ENCODE measurements at regions not wholly inside any gene's neighbourhood (a gene's known extent, or its start where the extent isn't known, plus 50 kb on each side); places are given as distances from the start of the nearest gene placed in this dataset.

- Histone ChIP-seq H3K4me2 (no peak overlapping the region), H3F3A (replicated peaks; ENCODE audit: insufficient read depth) (no peaks in the 10 kb centered on the region), H3K79me2 (ENCODE audit: insufficient read depth) (no peaks in the 10 kb centered on the region), H3K9ac (no peak overlapping the region), H4K20me1 (ENCODE audit: insufficient read depth) (no peaks in the 10 kb centered on the region), H3K4me1 (ENCODE audit: control insufficient read depth in 1 of 2, insufficient read depth in 2 of 2, low read depth in 1 of 2, low read length in 1 of 2) (no peaks in the 10 kb centered on the region), H3K9me2 (no peaks in the 10 kb centered on the region), H3K4me3 (ENCODE audit: low read depth in 2 of 2, low read length in 1 of 2) (no peak overlapping the region), H2AFZ (ENCODE audit: low read depth) (no peak overlapping the region), H3K27me3 (ENCODE audit: insufficient read depth) (no peaks in the 10 kb centered on the region), H3K27ac (ENCODE audit: low read depth in 2 of 2, low read length in 1 of 2) (no peak overlapping the region), H3K36me3 (replicated peaks in 1 of 2; ENCODE audit: control insufficient read depth in 1 of 2, insufficient read depth in 2 of 2, low read length in 1 of 2) (no peaks in the 10 kb centered on the region), H3K9me3 (no peaks in the 10 kb centered on the region)
- TF ChIP-seq USF1 (IDR thresholded peaks at IDR 0.05; ENCODE audit: borderline replicate concordance, low read depth), result no peak
- TF ChIP-seq RXRA (IDR thresholded peaks at IDR 0.05; ENCODE audit: borderline replicate concordance, low read depth), result no peak
- no peak for TF ChIP-seq JUND (IDR thresholded peaks at IDR 0.05)
- no peak for TF ChIP-seq RFX5 (IDR thresholded peaks at IDR 0.05; ENCODE audit: low read length)
- TF ChIP-seq MAX (IDR thresholded peaks at IDR 0.05; ENCODE audit: low read depth), result no peak
- no peak for TF ChIP-seq NRF1 (IDR thresholded peaks at IDR 0.05; ENCODE audit: low read depth, low read length)
- no peak for TF ChIP-seq FOSL2 (IDR thresholded peaks at IDR 0.05; ENCODE audit: borderline replicate concordance, low read depth)
- no peak for TF ChIP-seq ZBTB33 (IDR thresholded peaks at IDR 0.05; ENCODE audit: borderline replicate concordance, low read depth)
- TF ChIP-seq PBX3 (IDR thresholded peaks at IDR 0.05), result no peak
- no peak for TF ChIP-seq RCOR1 (IDR thresholded peaks at IDR 0.05; ENCODE audit: low read length)
- TF ChIP-seq MEF2A (IDR thresholded peaks at IDR 0.05; ENCODE audit: borderline replicate concordance, low read depth), result no peak
- no peak for TF ChIP-seq NFIC (IDR thresholded peaks at IDR 0.05; ENCODE audit: borderline replicate concordance)
- no peak for TF ChIP-seq RAD21 (IDR thresholded peaks at IDR 0.05; ENCODE audit: low read length)
- TF ChIP-seq POLR2AphosphoS5 (IDR thresholded peaks at IDR 0.05; ENCODE audit: low read depth, low read length), result no peak
- no peak for TF ChIP-seq ELF1 (IDR thresholded peaks at IDR 0.05)
- POLR2A ChIA-PET, result no interaction called here
- CTCF ChIA-PET, result no interaction called here
- 12% methylated on average over 1 of the region's 1 CpG for WGBS (ENCODE audit: low lambda C conversion rate)
- DNase-seq, result no peak
Measured at GRCh38 chr2:57490741-57491140, 555.9 kb upstream of the VRK2 start.

- no peaks in the 10 kb centered on the region for H3K9me3 ChIP-seq
- H3K4me1 ChIP-seq (ENCODE audit: control insufficient read depth in 1 of 2, insufficient read depth in 2 of 2, low read depth in 1 of 2, low read length in 1 of 2), result no peaks in the 10 kb centered on the region
- no peak overlapping the region for H2AFZ ChIP-seq (ENCODE audit: low read depth)
- DNase-seq, result no peak
- H3K9ac ChIP-seq, result no peak overlapping the region
- no peak overlapping the region for H3K4me3 ChIP-seq (ENCODE audit: low read depth in 2 of 2, low read length in 1 of 2)
- no peaks in the 10 kb centered on the region for H3K36me3 ChIP-seq (replicated peaks in 1 of 2; ENCODE audit: control insufficient read depth in 1 of 2, insufficient read depth in 2 of 2, low read length in 1 of 2)
- WGBS (ENCODE audit: low lambda C conversion rate), result 37% methylated on average over 3 of the region's 3 CpGs
- H3K9me2 ChIP-seq, result no peaks in the 10 kb centered on the region
- POLR2A ChIA-PET, result no interaction called here
- no peaks in the 10 kb centered on the region for H3F3A ChIP-seq (replicated peaks; ENCODE audit: insufficient read depth)
- CTCF ChIA-PET, result no interaction called here
- no peaks in the 10 kb centered on the region for H3K27me3 ChIP-seq (ENCODE audit: insufficient read depth)
- no peaks in the 10 kb centered on the region for H4K20me1 ChIP-seq (ENCODE audit: insufficient read depth)
- H3K4me2 ChIP-seq, result no peak overlapping the region
- H3K27ac ChIP-seq (ENCODE audit: low read depth in 2 of 2, low read length in 1 of 2), result no peak overlapping the region
- no peaks in the 10 kb centered on the region for H3K79me2 ChIP-seq (ENCODE audit: insufficient read depth)
- TF ChIP-seq MEF2A (IDR thresholded peaks at IDR 0.05; ENCODE audit: borderline replicate concordance, low read depth) (no peak), RCOR1 (IDR thresholded peaks at IDR 0.05; ENCODE audit: low read length) (no peak), FOXJ3 (CRISPR knock-in tag; IDR thresholded peaks at IDR 0.05) (no peak), REST (IDR thresholded peaks at IDR 0.05; ENCODE audit: low read depth, low read length) (no peak), SMC3 (IDR thresholded peaks at IDR 0.05; ENCODE audit: low read depth, low read length) (no peak), TAF1 (IDR thresholded peaks at IDR 0.05; ENCODE audit: borderline replicate concordance, low read depth, low read length) (no peak), ZBTB33 (IDR thresholded peaks at IDR 0.05; ENCODE audit: borderline replicate concordance, low read depth) (no peak)
Measured at GRCh38 chr2:57491213-57491612, 555.4 kb upstream of the VRK2 start.
